HCT116 (cell line): ENCODE measurements at regions not wholly inside any gene's neighbourhood (a gene's known extent, or its start where the extent isn't known, plus 50 kb on each side); places are given as distances from the start of the nearest gene placed in this dataset.

ENCODE experiments used
- ATAC-seq: fragments of 200-7000 bp; cut with Tn5 transposase; 2 replicates; pipeline ENCODE4 v1.9.1; 2020; ENCODE audit warnings: mild to moderate bottlenecking, moderate library complexity
- BruUV-seq: library from RNA; stranded (reverse); fragments of 400-500 nt; replicated peaks from 2 replicates; lab custom pipeline; 2021; lab: Mats Ljungman, UMichigan
- CTCF ChIA-PET: fragments of 300-600 bp; sonication (Branson Sonifier 250); formaldehyde crosslinking; loops from one replicate; lab custom pipeline; 2021; ENCODE audit warnings: antibody characterized with exemption; lab: Charles Lee
- POLR2A ChIA-PET: fragments of 300-600, 350-600 bp; sonication (Branson Sonifier 250); formaldehyde crosslinking; loops from one replicate; lab custom pipeline; 2021; ENCODE audit warnings: antibody characterized with exemption; lab: Charles Lee
- RAD21 ChIA-PET, 2 experiments: fragments of 300-600 bp; sonication (Branson Sonifier 250); formaldehyde crosslinking; loops; one replicate each; lab custom pipeline; 2023; ENCODE audit warnings: low total read pairs in 2 of 2; ENCODE audit not compliant: uncharacterized antibody in 2 of 2, unreplicated experiment in 2 of 2, low non-redundant PET in 1 of 2; lab: Charles Lee
- DNase-seq: peaks from one replicate; pipeline ENCODE4 v3.0.0-alpha.2; 2010; ENCODE audit warnings: low read depth, low spot score
- H2AFZ ChIP-seq: fragments of 200-600 bp; shearing (Covaris generic), sonication (generic); 2 replicates; pipeline ENCODE4 v1.6.1; 2017; ENCODE audit warnings: low read depth, mixed run types, mixed read lengths, antibody characterized with exemption, low read length; ENCODE audit not compliant: poor library complexity, severe bottlenecking
- H3K27ac ChIP-seq: 2 replicates; pipeline ENCODE4 v1.5.1; 2012; ENCODE audit warnings: low read depth, low read length
- H3K27me3 ChIP-seq: fragments of 200-600 bp; sonication (generic); 2 replicates; pipeline ENCODE4 v1.6.1; 2016; ENCODE audit warnings: mixed run types, low read length, mixed read lengths; ENCODE audit not compliant: insufficient read depth
- H3K36me3 ChIP-seq, 2 experiments: fragments of 200-500 bp in 1 of 2; fragments of 200-600 bp in 1 of 2; sonication (Bioruptor generic) in 1 of 2; sonication (generic) in 1 of 2; 2 replicates each; pipeline versions ENCODE4 v1.5.1 to v1.6.1; 2014 to 2016; ENCODE audit warnings: low read length in 2 of 2, inconsistent platforms in 1 of 2, mixed read lengths in 1 of 2, mixed run types in 1 of 2; ENCODE audit not compliant: insufficient read depth in 2 of 2, control insufficient read depth in 1 of 2
- H3K4me1 ChIP-seq, 2 experiments: fragments of 200-600 bp in 1 of 2; sonication (generic) in 1 of 2; 2 replicates each; pipeline versions ENCODE4 v1.5.1 to v1.6.1; 2012 to 2017; ENCODE audit warnings: low read length in 2 of 2, inconsistent platforms in 1 of 2, mild to moderate bottlenecking in 1 of 2, mixed read lengths in 1 of 2, mixed run types in 1 of 2, moderate library complexity in 1 of 2; ENCODE audit not compliant: insufficient read depth in 2 of 2, control insufficient read depth in 1 of 2
- H3K4me2 ChIP-seq: fragments of 200-600 bp; sonication (generic); 2 replicates; pipeline ENCODE4 v1.6.1; 2017; ENCODE audit warnings: mixed run types, low read length, mixed read lengths
- H3K4me3 ChIP-seq, 2 experiments: fragments of 200-600 bp in 1 of 2; sonication (generic) in 1 of 2; replicated peaks in 1 of 2; 2 replicates each; pipeline ENCODE4 v1.5.1; 2011 to 2016; ENCODE audit warnings: low read length in 2 of 2, control low read depth in 1 of 2, low read depth in 1 of 2, mild to moderate bottlenecking in 1 of 2, mixed read lengths in 1 of 2, mixed run types in 1 of 2
- H3K79me2 ChIP-seq: fragments of 200-600 bp; sonication (generic); 2 replicates; pipeline ENCODE4 v1.6.1; 2017; ENCODE audit warnings: mild to moderate bottlenecking, mixed run types, low read length, moderate library complexity, mixed read lengths; ENCODE audit not compliant: insufficient read depth
- H3K9ac ChIP-seq: fragments of 200-600 bp; sonication (generic); 2 replicates; pipeline ENCODE4 v1.6.1; 2016; ENCODE audit warnings: low read length, mixed read lengths
- H3K9me2 ChIP-seq: fragments of 200-600 bp; sonication (generic), shearing (Covaris generic); 2 replicates; pipeline ENCODE4 v1.6.1; 2017; ENCODE audit warnings: mixed run types, mild to moderate bottlenecking, moderate library complexity; ENCODE audit not compliant: insufficient read depth
- H3K9me3 ChIP-seq, 2 experiments: fragments of 200-500 bp in 1 of 2; fragments of 200-600 bp in 1 of 2; sonication (Bioruptor generic) in 1 of 2; sonication (generic) in 1 of 2; 2 replicates each; pipeline ENCODE4 v1.6.1; 2014 to 2017; ENCODE audit warnings: low read length in 2 of 2, mixed read lengths in 2 of 2, inconsistent platforms in 1 of 2, low read depth in 1 of 2, mild to moderate bottlenecking in 1 of 2, mixed run types in 1 of 2, moderate library complexity in 1 of 2; ENCODE audit not compliant: control insufficient read depth in 1 of 2, insufficient read depth in 1 of 2
- H4K20me1 ChIP-seq: fragments of 200-600 bp; sonication (generic), shearing (Covaris generic); 2 replicates; pipeline ENCODE4 v1.6.1; 2017; ENCODE audit warnings: mixed run types, mild to moderate bottlenecking, moderate library complexity; ENCODE audit not compliant: insufficient read depth
- CBX3 ChIP-seq: IDR thresholded peaks from 2 replicates; pipeline ENCODE4 v1.6.1; 2012; ENCODE audit warnings: low read depth
- CEBPB ChIP-seq: IDR thresholded peaks from 2 replicates; pipeline ENCODE4 v1.6.1; 2012; ENCODE audit warnings: low read depth
- EZH2phosphoT487 ChIP-seq: fragments of 200-600 bp; IDR thresholded peaks from 2 replicates; pipeline ENCODE4 v1.6.1; 2018; ENCODE audit warnings: antibody characterized with exemption, borderline replicate concordance
- FOSL1 ChIP-seq: IDR thresholded peaks from 2 replicates; pipeline ENCODE4 v1.6.1; 2012; ENCODE audit warnings: low read depth
- POLR2AphosphoS5 ChIP-seq: IDR thresholded peaks from 2 replicates; pipeline ENCODE4 v1.6.1; 2011; ENCODE audit warnings: mild to moderate bottlenecking, low read depth, low read length, moderate library complexity
- SIN3A ChIP-seq: IDR thresholded peaks from 2 replicates; pipeline ENCODE4 v1.6.1; 2012; ENCODE audit warnings: low read depth
- SRF ChIP-seq: IDR thresholded peaks from 2 replicates; pipeline ENCODE4 v1.6.1; 2012; ENCODE audit warnings: low read depth
- TCF7L2 ChIP-seq: IDR thresholded peaks from 2 replicates; pipeline ENCODE4 v1.7.0; 2011; ENCODE audit warnings: borderline replicate concordance, inconsistent platforms; ENCODE audit not compliant: insufficient read depth, insufficient read length; ENCODE audit errors: extremely low read depth
- ZNF274 ChIP-seq: fragments of 200-500 bp; sonication (Bioruptor generic); IDR thresholded peaks from 2 replicates; pipeline ENCODE4 v1.6.1; 2014; ENCODE audit warnings: mild to moderate bottlenecking, low read depth, low read length, inconsistent platforms
- intact Hi-C: fragments of 100-400 bp; cut with micrococcal nuclease; formaldehyde crosslinking; loops from 2 replicates; pipeline ENCODE4 v1.10.0; 2022
- TF ChIP-seq, protein P1 (sequence below), 3 experiments: fragments of 200-600 bp in 1 of 3; sonication (generic) in 1 of 3; IDR thresholded peaks in 2 of 3; conservative IDR thresholded peaks in 1 of 3; 2 replicates each; pipeline ENCODE4 v1.5.1; 2012 to 2017; ENCODE audit warnings: low read depth in 2 of 3, low read length in 2 of 3, antibody characterized with exemption in 1 of 3, borderline replicate concordance in 1 of 3, control low read depth in 1 of 3, mild to moderate bottlenecking in 1 of 3, mixed read lengths in 1 of 3, mixed run types in 1 of 3, moderate library complexity in 1 of 3; ENCODE audit not compliant: insufficient read depth in 1 of 3

DNA sequence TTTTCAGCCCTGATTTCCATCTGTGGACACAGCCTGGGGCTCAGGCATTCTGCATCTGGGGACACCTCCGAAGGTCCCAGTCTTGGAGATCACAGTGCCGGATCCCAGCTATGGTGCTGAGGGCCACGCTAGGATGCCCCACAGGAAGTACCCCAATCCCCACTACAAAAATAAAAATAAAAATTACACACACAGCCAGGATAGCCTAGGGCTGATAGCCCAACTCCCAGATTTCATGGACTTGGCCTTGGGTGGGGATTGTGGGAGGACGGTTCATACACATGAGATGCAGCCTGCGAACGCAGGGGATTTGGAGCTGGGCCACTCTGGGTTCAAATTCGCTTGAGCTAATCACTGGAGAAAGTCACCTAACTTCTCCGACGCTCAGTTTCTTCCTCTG is 237.7 kb downstream of the BUD13 start:
- Histone ChIP-seq H3K4me3 (no peak overlapping the region), H3K4me1 (no peaks in the 10 kb centered on the region), H3K4me2 (no peak overlapping the region), H3K27me3 (peaks cover 100% of the 10 kb centered on the region)
- POLR2A ChIA-PET = no interaction called here
- intact Hi-C loops = no loop called here
- RAD21 ChIA-PET = no interaction called here
- no TSS peak for BruUV-seq
- TF ChIP-seq EZH2phosphoT487 (peak; percentile 76; the same call in 1 of the 2 replicates), SIN3A (no peak)
- TF ChIP-seq, all 23 proteins: peak for 1
- Histone ChIP-seq H3K27ac (no peak overlapping the region), H3K9me3 (0 out of 4 replicates have a peak, but pooled peaks cover 0 to 4% of the 10 kb centered on the region in 2 experiments), H3K36me3 (no peaks in the 10 kb centered on the region), H4K20me1 (no peaks in the 10 kb centered on the region), H3K9ac (no peak overlapping the region), H3K9me2 (no peaks in the 10 kb centered on the region), H3K79me2 (no peaks in the 10 kb centered on the region), H2AFZ (no peak overlapping the region)
- CTCF ChIA-PET = no interaction called here
- ATAC-seq = no peak
- no peak for DNase-seq

DNA sequence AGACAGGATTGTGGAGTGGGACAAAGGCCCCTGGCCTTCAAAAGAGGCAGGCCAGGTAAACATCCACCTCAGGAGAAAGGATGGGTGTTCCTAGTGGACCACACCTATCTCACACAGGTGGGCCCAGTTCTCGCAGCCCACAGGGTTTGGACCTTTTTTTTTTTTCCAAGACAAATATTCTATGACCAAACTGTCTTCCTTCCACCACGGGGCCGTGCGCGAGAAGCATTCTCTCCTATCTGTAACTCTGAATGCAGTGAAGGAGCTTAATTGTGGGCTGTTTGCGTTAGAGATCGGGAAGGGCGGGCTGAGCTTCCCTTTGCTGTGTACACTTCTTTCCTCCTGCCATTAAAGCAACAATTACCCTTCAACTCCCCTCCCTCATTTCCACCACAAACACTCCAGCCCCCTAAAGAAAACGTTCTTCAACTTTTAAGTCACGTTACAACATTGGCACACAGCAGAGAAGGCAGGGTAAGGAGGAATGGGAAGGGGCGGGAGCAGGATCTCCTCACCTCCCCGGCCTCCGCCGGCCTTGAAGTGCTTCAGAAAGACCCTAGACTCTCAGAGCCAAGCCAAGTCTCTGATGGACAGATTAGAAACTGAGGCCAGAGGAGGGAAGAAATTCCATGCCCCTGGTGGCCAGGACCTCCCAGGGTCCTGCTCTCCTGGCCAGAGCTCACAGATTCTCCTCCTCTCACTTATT is 238.4 kb downstream of the BUD13 start:
- peaks cover 100% of the 10 kb centered on the region for H3K27me3 ChIP-seq
- no peaks in the 10 kb centered on the region for H3K36me3 ChIP-seq
- ChIA-PET POLR2A (interaction anchor here (0.6 kb wide), 1 partner anchor 25 kb away, joined by 3 read pairs; no protein-coding TSS in a partner anchor), CTCF (no interaction called here), RAD21 (no interaction called here)
- no peak overlapping the region for H3K27ac ChIP-seq
- H3K9me2 ChIP-seq = no peaks in the 10 kb centered on the region
- DNase-seq (no peak), ATAC-seq (no peak)
- no peak for TF ChIP-seq SRF
- TF ChIP-seq ZNF274 = no peak
- TF ChIP-seq, protein P1, sequence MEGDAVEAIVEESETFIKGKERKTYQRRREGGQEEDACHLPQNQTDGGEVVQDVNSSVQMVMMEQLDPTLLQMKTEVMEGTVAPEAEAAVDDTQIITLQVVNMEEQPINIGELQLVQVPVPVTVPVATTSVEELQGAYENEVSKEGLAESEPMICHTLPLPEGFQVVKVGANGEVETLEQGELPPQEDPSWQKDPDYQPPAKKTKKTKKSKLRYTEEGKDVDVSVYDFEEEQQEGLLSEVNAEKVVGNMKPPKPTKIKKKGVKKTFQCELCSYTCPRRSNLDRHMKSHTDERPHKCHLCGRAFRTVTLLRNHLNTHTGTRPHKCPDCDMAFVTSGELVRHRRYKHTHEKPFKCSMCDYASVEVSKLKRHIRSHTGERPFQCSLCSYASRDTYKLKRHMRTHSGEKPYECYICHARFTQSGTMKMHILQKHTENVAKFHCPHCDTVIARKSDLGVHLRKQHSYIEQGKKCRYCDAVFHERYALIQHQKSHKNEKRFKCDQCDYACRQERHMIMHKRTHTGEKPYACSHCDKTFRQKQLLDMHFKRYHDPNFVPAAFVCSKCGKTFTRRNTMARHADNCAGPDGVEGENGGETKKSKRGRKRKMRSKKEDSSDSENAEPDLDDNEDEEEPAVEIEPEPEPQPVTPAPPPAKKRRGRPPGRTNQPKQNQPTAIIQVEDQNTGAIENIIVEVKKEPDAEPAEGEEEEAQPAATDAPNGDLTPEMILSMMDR (IDR thresholded peaks at IDR 0.05 in 2 of 3, conservative IDR thresholded peaks at IDR 0.05 in 1 of 3; ENCODE audit: borderline replicate concordance in 1 of 3, insufficient read depth in 1 of 3, low read depth in 2 of 3, low read length in 2 of 3) = no peak
- no peak for TF ChIP-seq POLR2AphosphoS5
- TF ChIP-seq SIN3A = no peak
- no peak for TF ChIP-seq CEBPB
- TF ChIP-seq FOSL1 = no peak
- TF ChIP-seq TCF7L2 = no peak
- no peak for TF ChIP-seq CBX3
- no peak overlapping the region for H3K4me3 ChIP-seq
- H3K4me1 ChIP-seq = no peaks in the 10 kb centered on the region
- no TSS peak for BruUV-seq
- H3K79me2 ChIP-seq = no peaks in the 10 kb centered on the region
- H3K4me2 ChIP-seq = no peak overlapping the region
- no peak overlapping the region for H3K9ac ChIP-seq
- no peaks in the 10 kb centered on the region for H4K20me1 ChIP-seq
- H3K9me3 ChIP-seq = 0 out of 4 replicates have a peak, but pooled peaks cover 0 to 4% of the 10 kb centered on the region in 2 experiments
- no peak overlapping the region for H2AFZ ChIP-seq
- intact Hi-C loops = no loop called here
